ENCODE measurements at regions not wholly inside any gene's neighbourhood (a gene's known extent, or its start where the extent isn't known, plus 50 kb on each side); places are given as distances from the start of the nearest gene placed in this dataset.

- TF ChIP-seq TEAD4 (IDR thresholded peaks at IDR 0.05) (no peak), USF1 (IDR thresholded peaks at IDR 0.05) (no peak), CREB1 (IDR thresholded peaks at IDR 0.05; ENCODE audit: low read depth) (no peak), TCF12 (IDR thresholded peaks at IDR 0.05; ENCODE audit: low read depth) (no peak), MAX (IDR thresholded peaks at IDR 0.05) (no peak), EP300 (IDR thresholded peaks at IDR 0.05; ENCODE audit: borderline replicate concordance) (no peak), REST (IDR thresholded peaks at IDR 0.05; ENCODE audit: low read depth) (no peak), TAF1 (IDR thresholded peaks at IDR 0.05; ENCODE audit: low read depth) (no peak), EGR1 (IDR thresholded peaks at IDR 0.05) (no peak), YY1 (IDR thresholded peaks at IDR 0.05; ENCODE audit: low read depth) (no peak), CEBPB (IDR thresholded peaks at IDR 0.05) (no peak), RAD21 (IDR thresholded peaks at IDR 0.05; ENCODE audit: low read depth) (no peak), NFIC (IDR thresholded peaks at IDR 0.05) (no peak), FOXM1 (IDR thresholded peaks at IDR 0.05; ENCODE audit: borderline replicate concordance, low read depth) (no peak)
Measured at GRCh38 chr19:32196690-32197420, 148.6 kb upstream of the ZNF507 start.

All from Ishikawa (cell line).